CD4-positive, alpha-beta T cell (primary cell): ENCODE measurements at regions not wholly inside any gene's neighbourhood (a gene's known extent, or its start where the extent isn't known, plus 50 kb on each side); places are given as distances from the start of the nearest gene placed in this dataset.

ENCODE experiments used
- ATAC-seq: fragments of 200-7000 bp; cut with Tn5 transposase; one replicate; pipeline ENCODE4 v1.10.0; 2022; ENCODE audit warnings: mild to moderate bottlenecking; ENCODE audit not compliant: poor library complexity
- CTCF ChIA-PET: fragments of 350-600 bp; sonication (Branson Sonifier 250); formaldehyde crosslinking; loops from one replicate; lab custom pipeline; 2021; ENCODE audit warnings: antibody characterized with exemption, inconsistent platforms; lab: Charles Lee
- POLR2A ChIA-PET: fragments of 350-600 bp; sonication (Branson Sonifier 250); formaldehyde crosslinking; loops from one replicate; lab custom pipeline; 2021; ENCODE audit warnings: antibody characterized with exemption, inconsistent platforms; lab: Charles Lee
- DNase-seq, 14 experiments: peaks; one replicate each; pipeline ENCODE4 v3.0.0-alpha.2; 2013 to 2020; ENCODE audit warnings: mixed read lengths in 2 of 14
- H3K27ac ChIP-seq, 2 donors: one replicate each; pipeline versions ENCODE4 v1.5.1 to v1.7.0; 2013; ENCODE audit warnings: low read length in 2 of 2, low read depth in 1 of 2, mild to moderate bottlenecking in 1 of 2
- H3K27me3 ChIP-seq, 2 experiments: 1 replicate in 1 of 2; 2 replicates in 1 of 2; pipeline versions ENCODE4 v1.6.1 to v1.7.0; 2013; ENCODE audit warnings: low read length in 2 of 2, control low read depth in 1 of 2, mild to moderate bottlenecking in 1 of 2, moderate library complexity in 1 of 2; ENCODE audit not compliant: insufficient read depth in 2 of 2, control insufficient read depth in 1 of 2
- H3K36me3 ChIP-seq: one replicate; pipeline ENCODE4 v1.6.1; 2013; ENCODE audit warnings: low read length, control low read depth; ENCODE audit not compliant: insufficient read depth
- H3K4me1 ChIP-seq: one replicate; pipeline ENCODE4 v1.6.1; 2013; ENCODE audit warnings: low read length, control low read depth; ENCODE audit not compliant: insufficient read depth
- H3K4me3 ChIP-seq: one replicate; pipeline ENCODE4 v1.5.1; 2013; ENCODE audit warnings: mild to moderate bottlenecking, low read length, moderate library complexity
- H3K9me3 ChIP-seq, 2 experiments: 1 replicate in 1 of 2; 2 replicates in 1 of 2; pipeline versions ENCODE4 v1.6.1 to v1.7.0; 2013; ENCODE audit warnings: low read length in 2 of 2, mild to moderate bottlenecking in 2 of 2, control low read depth in 1 of 2, moderate library complexity in 1 of 2; ENCODE audit not compliant: control insufficient read depth in 1 of 2, insufficient read depth in 1 of 2
- H3K27ac Mint-ChIP-seq: one replicate; pipeline ENCODE4 v1.8.0; 2020; ENCODE audit warnings: mixed read lengths
- H3K27me3 Mint-ChIP-seq: one replicate; pipeline ENCODE4 v1.8.0; 2021; ENCODE audit warnings: mixed read lengths
- H3K36me3 Mint-ChIP-seq: one replicate; pipeline ENCODE4 v1.8.0; 2021; ENCODE audit warnings: low read depth, mixed read lengths
- H3K4me1 Mint-ChIP-seq: one replicate; pipeline ENCODE4 v1.8.0; 2021; ENCODE audit warnings: low read depth, mixed read lengths
- H3K4me3 Mint-ChIP-seq: one replicate; pipeline ENCODE4 v1.8.0; 2020; ENCODE audit warnings: mild to moderate bottlenecking, mixed read lengths
- H3K9me3 Mint-ChIP-seq: one replicate; pipeline ENCODE4 v1.8.0; 2020; ENCODE audit warnings: mixed read lengths
- CTCF ChIP-seq: fragments of 200-600 bp; IDR thresholded peaks from one replicate; pipeline ENCODE4 v1.8.0; 2022; ENCODE audit warnings: antibody characterized with exemption, mild to moderate bottlenecking
- intact Hi-C, 2 experiments: fragments of 100-400 bp; cut with DNase I in 1 of 2; cut with micrococcal nuclease in 1 of 2; formaldehyde crosslinking; loops; one replicate each; pipeline versions ENCODE4 v1.15.1 to v1.9.0; 2023 to 2025; cut with DNase I, micrococcal nuclease

- H3K36me3 ChIP-seq: no peaks in the 10 kb centered on the region
- intact Hi-C loops: no loop called here
- H3K9me3 ChIP-seq: no peaks in the 10 kb centered on the region
- DNase-seq (no peak), ATAC-seq (no peak)
- ChIA-PET CTCF (no interaction called here), POLR2A (no interaction called here)
- no peak overlapping the region for H3K27ac ChIP-seq
- no peaks in the 10 kb centered on the region for H3K27me3 ChIP-seq
- no peak overlapping the region for H3K4me3 ChIP-seq
- no peak overlapping the region for H3K27ac Mint-ChIP-seq
- TF ChIP-seq CTCF: no peak
- no peaks in the 10 kb centered on the region for H3K36me3 Mint-ChIP-seq
- peaks cover 12% of the 10 kb centered on the region for H3K27me3 Mint-ChIP-seq
- H3K9me3 Mint-ChIP-seq: no peaks in the 10 kb centered on the region
- H3K4me1 ChIP-seq: no peaks in the 10 kb centered on the region
- no peaks in the 10 kb centered on the region for H3K4me1 Mint-ChIP-seq
- no peak overlapping the region for H3K4me3 Mint-ChIP-seq
Measured at GRCh38 chr5:116669261-116670031, 94.8 kb upstream of the SEMA6A start.

- ATAC-seq: no peak
- no peak for DNase-seq
- Mint-ChIP-seq H3K36me3 (no peaks in the 10 kb centered on the region), H3K4me1 (no peaks in the 10 kb centered on the region), H3K27me3 (peaks cover 12% of the 10 kb centered on the region), H3K9me3 (no peaks in the 10 kb centered on the region), H3K4me3 (no peak overlapping the region), H3K27ac (no peak overlapping the region)
- Histone ChIP-seq H3K27ac (no peak overlapping the region), H3K27me3 (no peaks in the 10 kb centered on the region), H3K4me3 (no peak overlapping the region), H3K36me3 (no peaks in the 10 kb centered on the region), H3K4me1 (no peaks in the 10 kb centered on the region), H3K9me3 (no peaks in the 10 kb centered on the region)
- ChIA-PET POLR2A (no interaction called here), CTCF (no interaction called here)
- TF ChIP-seq CTCF: no peak
- intact Hi-C loops: no loop called here
Measured at GRCh38 chr5:116668390-116668789, 93.8 kb upstream of the SEMA6A start.

GRCh38 chr5:116666901-116667300 lies 92.3 kb upstream of the SEMA6A start:
- Mint-ChIP-seq H3K4me3 (no peak overlapping the region), H3K4me1 (no peaks in the 10 kb centered on the region), H3K27me3 (peaks cover 16% of the 10 kb centered on the region), H3K9me3 (peaks cover 5% of the 10 kb centered on the region), H3K36me3 (no peaks in the 10 kb centered on the region), H3K27ac (no peak overlapping the region)
- Histone ChIP-seq H3K36me3 (no peaks in the 10 kb centered on the region), H3K27ac (no peak overlapping the region), H3K4me1 (no peaks in the 10 kb centered on the region), H3K4me3 (no peak overlapping the region), H3K27me3 (no peaks in the 10 kb centered on the region), H3K9me3 (peaks cover 0 to under 1% of the 10 kb centered on the region in 2 experiments)
- no peak for DNase-seq
- TF ChIP-seq CTCF: no peak
- no peak for ATAC-seq
- intact Hi-C loops: no loop called here
- ChIA-PET POLR2A (no interaction called here), CTCF (no interaction called here)
